ENCODE measurements at regions not wholly inside any gene's neighbourhood (a gene's known extent, or its start where the extent isn't known, plus 50 kb on each side); places are given as distances from the start of the nearest gene placed in this dataset.

- Histone ChIP-seq H3K27ac (replicated peaks in 1 of 4) (no peak overlapping the region), H3K36me3 (no peaks in the 10 kb centered on the region), H3K27me3 (no peaks in the 10 kb centered on the region), H3K4me1 (no peaks in the 10 kb centered on the region), H3K9me3 (no peaks in the 10 kb centered on the region), H3K4me3 (no peak overlapping the region)
- TF ChIP-seq POLR2A (IDR thresholded peaks at IDR 0.05; ENCODE audit: low read depth) (no peak), CTCF (IDR thresholded peaks at IDR 0.05) (no peak), EP300 (IDR thresholded peaks at IDR 0.05) (no peak), POLR2AphosphoS5 (IDR thresholded peaks at IDR 0.05) (no peak)
- intact Hi-C loops (cut with DNase I), result no loop called here
- 87% methylated on average over 3 of the region's 3 CpGs for WGBS
- DNase-seq (ENCODE audit: extremely low spot score), result no peak
Observed at GRCh38 chr14:71507681-71508080, 424.5 kb upstream of the RGS6 start.

GRCh38 chr14:71508901-71509300 is 423.3 kb upstream of the RGS6 start:
- Histone ChIP-seq H3K4me3 (no peak overlapping the region), H3K9me3 (no peaks in the 10 kb centered on the region), H3K27me3 (no peaks in the 10 kb centered on the region), H3K36me3 (peaks cover 0 to 2% (median 0%) of the 10 kb centered on the region in 4 donors), H3K4me1 (no peaks in the 10 kb centered on the region), H3K27ac (replicated peaks in 1 of 4) (no peak overlapping the region)
- DNase-seq (ENCODE audit: extremely low spot score), result no peak
- 79% methylated on average over 4 of the region's 4 CpGs for WGBS
- TF ChIP-seq POLR2A (IDR thresholded peaks at IDR 0.05; ENCODE audit: low read depth) (no peak), CTCF (IDR thresholded peaks at IDR 0.05) (no peak), POLR2AphosphoS5 (IDR thresholded peaks at IDR 0.05) (no peak), EP300 (IDR thresholded peaks at IDR 0.05) (no peak)
- intact Hi-C loops (cut with DNase I), result no loop called here

- no peaks in the 10 kb centered on the region for H3K4me1 ChIP-seq
- no peaks in the 10 kb centered on the region for H3K27me3 ChIP-seq
- no peak for DNase-seq (ENCODE audit: extremely low spot score)
- no peak overlapping the region for H3K4me3 ChIP-seq
- intact Hi-C loops (cut with DNase I), result no loop called here
- 97% methylated on average over 2 of the region's 2 CpGs for WGBS
- H3K27ac ChIP-seq (replicated peaks in 1 of 4), result no peak overlapping the region
- H3K9me3 ChIP-seq, result no peaks in the 10 kb centered on the region
- peaks cover 0 to 5% (median 0%) of the 10 kb centered on the region in 4 donors for H3K36me3 ChIP-seq
- TF ChIP-seq EP300 (IDR thresholded peaks at IDR 0.05), result no peak
- no peak for TF ChIP-seq POLR2A (IDR thresholded peaks at IDR 0.05; ENCODE audit: low read depth)
Observed at GRCh38 chr14:71511152-71511551, 421.1 kb upstream of the RGS6 start.

GRCh38 chr14:71514941-71515919 is 417.0 kb upstream of the RGS6 start:
- H3K4me3 ChIP-seq, result no peak overlapping the region
- intact Hi-C loops (cut with DNase I), result no loop called here
- H3K27ac ChIP-seq (replicated peaks in 1 of 4), result no peak overlapping the region
- no peaks in the 10 kb centered on the region for H3K4me1 ChIP-seq
- no peak for DNase-seq (ENCODE audit: extremely low spot score)
- H3K9me3 ChIP-seq, result no peaks in the 10 kb centered on the region
- H3K27me3 ChIP-seq, result no peaks in the 10 kb centered on the region
- peaks cover 0 to 5% (median 0%) of the 10 kb centered on the region in 4 donors for H3K36me3 ChIP-seq
- no peak for TF ChIP-seq EP300 (IDR thresholded peaks at IDR 0.05)
- no peak for TF ChIP-seq POLR2AphosphoS5 (IDR thresholded peaks at IDR 0.05)
- no peak for TF ChIP-seq POLR2A (IDR thresholded peaks at IDR 0.05; ENCODE audit: low read depth)
- TF ChIP-seq CTCF (IDR thresholded peaks at IDR 0.05), result no peak
- 88% methylated on average over 8 of the region's 8 CpGs for WGBS

- 95% methylated on average over 3 of the region's 3 CpGs for WGBS
- no peak for DNase-seq (ENCODE audit: extremely low spot score)
- intact Hi-C loops (cut with DNase I), result no loop called here
Observed at GRCh38 chr14:71521238-71522135, 410.7 kb upstream of the RGS6 start.

More at GRCh38 chr14:71521238-71522135, 410.7 kb upstream of the RGS6 start:
- Histone ChIP-seq H3K27me3 (no peaks in the 10 kb centered on the region), H3K27ac (replicated peaks in 1 of 4) (no peak overlapping the region), H3K9me3 (no peaks in the 10 kb centered on the region), H3K4me1 (no peaks in the 10 kb centered on the region), H3K36me3 (no peaks in the 10 kb centered on the region), H3K4me3 (no peak overlapping the region)
- TF ChIP-seq EP300 (IDR thresholded peaks at IDR 0.05), result no peak
- TF ChIP-seq POLR2A (IDR thresholded peaks at IDR 0.05; ENCODE audit: low read depth), result no peak
- no peak for TF ChIP-seq CTCF (IDR thresholded peaks at IDR 0.05)
- no peak for TF ChIP-seq POLR2AphosphoS5 (IDR thresholded peaks at IDR 0.05)

All from esophagus muscularis mucosa (tissue), 4 donors.